ENCODE measurements at regions not wholly inside any gene's neighbourhood (a gene's known extent, or its start where the extent isn't known, plus 50 kb on each side); places are given as distances from the start of the nearest gene placed in this dataset.

DNA sequence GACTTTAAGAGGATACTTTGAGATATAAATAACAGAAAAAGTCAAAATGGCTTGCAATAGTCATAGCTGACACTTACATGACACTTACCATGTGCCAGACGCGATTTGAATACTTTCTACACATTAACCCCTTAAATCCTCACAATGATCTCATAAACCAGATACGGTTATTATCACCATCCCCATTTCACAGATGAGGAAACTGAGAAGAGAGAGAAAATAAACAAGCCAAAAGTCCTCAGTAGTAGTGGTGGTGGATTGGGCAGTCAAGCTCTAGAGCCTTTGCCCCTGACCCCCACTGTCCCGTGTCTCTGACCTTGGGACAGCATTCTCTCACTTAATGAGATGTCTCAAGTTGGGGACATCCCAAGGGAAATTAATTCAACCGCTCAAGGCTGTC lies 105.2 kb upstream of the TAF1B start:
- H3K27me3 Mint-ChIP-seq (ENCODE audit: unreplicated experiment): peaks cover 2% of the 10 kb centered on the region
- no peak overlapping the region for H3K27ac Mint-ChIP-seq (ENCODE audit: unreplicated experiment)
- no peak overlapping the region for H3K4me3 Mint-ChIP-seq (ENCODE audit: unreplicated experiment)
- peaks cover 9% of the 10 kb centered on the region for H3K36me3 Mint-ChIP-seq (ENCODE audit: unreplicated experiment)
- DNase-seq: no peak
- peaks cover 3% of the 10 kb centered on the region for H3K9me3 Mint-ChIP-seq (ENCODE audit: unreplicated experiment)
- TF ChIP-seq, protein P1, sequence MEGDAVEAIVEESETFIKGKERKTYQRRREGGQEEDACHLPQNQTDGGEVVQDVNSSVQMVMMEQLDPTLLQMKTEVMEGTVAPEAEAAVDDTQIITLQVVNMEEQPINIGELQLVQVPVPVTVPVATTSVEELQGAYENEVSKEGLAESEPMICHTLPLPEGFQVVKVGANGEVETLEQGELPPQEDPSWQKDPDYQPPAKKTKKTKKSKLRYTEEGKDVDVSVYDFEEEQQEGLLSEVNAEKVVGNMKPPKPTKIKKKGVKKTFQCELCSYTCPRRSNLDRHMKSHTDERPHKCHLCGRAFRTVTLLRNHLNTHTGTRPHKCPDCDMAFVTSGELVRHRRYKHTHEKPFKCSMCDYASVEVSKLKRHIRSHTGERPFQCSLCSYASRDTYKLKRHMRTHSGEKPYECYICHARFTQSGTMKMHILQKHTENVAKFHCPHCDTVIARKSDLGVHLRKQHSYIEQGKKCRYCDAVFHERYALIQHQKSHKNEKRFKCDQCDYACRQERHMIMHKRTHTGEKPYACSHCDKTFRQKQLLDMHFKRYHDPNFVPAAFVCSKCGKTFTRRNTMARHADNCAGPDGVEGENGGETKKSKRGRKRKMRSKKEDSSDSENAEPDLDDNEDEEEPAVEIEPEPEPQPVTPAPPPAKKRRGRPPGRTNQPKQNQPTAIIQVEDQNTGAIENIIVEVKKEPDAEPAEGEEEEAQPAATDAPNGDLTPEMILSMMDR (IDR thresholded peaks at IDR 0.05; ENCODE audit: partially characterized antibody, unreplicated experiment): no peak
- H3K4me1 Mint-ChIP-seq (ENCODE audit: low read depth, unreplicated experiment): no peaks in the 10 kb centered on the region

DNA sequence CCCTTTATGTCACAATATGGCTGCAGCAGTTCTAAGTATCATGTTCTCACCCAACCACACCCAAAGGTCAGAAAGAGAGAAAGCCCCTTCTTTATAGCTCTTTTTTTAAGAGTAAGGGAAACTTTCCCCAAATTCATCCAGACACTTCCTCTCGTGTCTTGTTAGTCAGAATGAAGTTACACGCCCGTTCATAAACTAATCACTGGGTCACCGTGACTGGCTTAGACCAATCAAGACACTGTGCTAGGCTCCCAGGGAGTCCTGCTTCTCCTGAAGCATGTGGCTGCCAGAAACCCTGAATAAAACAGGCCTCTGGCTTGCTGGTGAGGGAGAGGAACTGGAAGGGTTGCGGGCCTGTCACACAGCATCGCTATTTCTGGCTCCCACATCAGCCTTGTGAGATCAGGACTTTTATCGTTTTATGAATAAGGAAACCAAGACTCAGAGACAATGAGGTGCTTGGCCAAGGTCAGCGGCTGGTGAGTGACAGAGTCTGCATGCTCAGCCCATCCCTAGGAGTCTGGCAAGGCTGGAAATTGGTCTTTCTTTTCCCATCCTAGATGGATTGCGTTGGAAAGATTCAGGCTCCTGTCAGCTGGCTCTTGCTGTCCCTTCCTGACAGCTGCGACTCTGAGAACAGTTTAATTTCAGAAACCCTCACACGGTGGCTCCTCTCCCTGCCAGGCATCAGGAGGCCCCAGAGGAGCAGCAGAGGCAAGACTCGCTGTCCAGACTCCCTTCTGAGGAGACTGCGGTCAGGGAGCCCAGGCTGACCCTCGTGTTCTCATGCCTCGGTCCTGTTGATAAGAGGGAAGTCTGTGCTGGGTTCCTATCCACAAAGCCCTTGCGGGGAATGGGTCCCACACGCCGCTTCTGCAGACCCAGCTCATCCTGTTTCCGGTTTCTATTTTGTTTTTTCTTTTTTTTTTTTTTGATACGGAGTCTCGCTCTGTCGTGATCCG lies 104.5 kb upstream of the TAF1B start:
- Mint-ChIP-seq H3K27ac (ENCODE audit: unreplicated experiment) (no peak overlapping the region), H3K27me3 (ENCODE audit: unreplicated experiment) (peaks cover 2% of the 10 kb centered on the region), H3K9me3 (ENCODE audit: unreplicated experiment) (peaks cover 3% of the 10 kb centered on the region), H3K36me3 (ENCODE audit: unreplicated experiment) (peaks cover 9% of the 10 kb centered on the region), H3K4me1 (ENCODE audit: low read depth, unreplicated experiment) (no peaks in the 10 kb centered on the region), H3K4me3 (ENCODE audit: unreplicated experiment) (no peak overlapping the region)
- DNase-seq: no peak
- TF ChIP-seq, protein P1 (IDR thresholded peaks at IDR 0.05; ENCODE audit: partially characterized antibody, unreplicated experiment): no peak

DNA sequence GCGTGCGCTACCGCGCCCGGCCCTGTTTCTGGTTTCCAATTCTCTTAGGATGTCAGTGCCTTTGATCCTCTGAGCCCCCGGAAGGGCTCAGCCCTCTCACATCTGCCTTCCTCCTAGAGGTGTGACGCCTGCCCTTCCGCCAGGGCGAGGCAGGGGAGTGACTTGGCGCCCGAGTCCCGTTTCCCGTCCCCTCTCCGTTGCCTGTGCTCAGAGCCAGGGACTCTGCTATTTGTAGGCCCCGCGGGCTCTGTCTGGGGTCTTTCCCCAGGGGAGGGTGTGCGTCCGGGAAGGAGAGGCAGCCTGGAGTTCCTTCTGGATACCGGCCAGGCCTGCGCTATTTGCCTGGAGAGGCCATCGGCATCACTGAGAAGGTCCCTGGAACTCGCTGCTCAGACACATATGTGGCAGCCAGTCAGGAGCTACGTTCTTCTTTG lies 103.7 kb upstream of the TAF1B start:
- H3K36me3 Mint-ChIP-seq (ENCODE audit: unreplicated experiment): peaks cover 9% of the 10 kb centered on the region
- no peak overlapping the region for H3K27ac Mint-ChIP-seq (ENCODE audit: unreplicated experiment)
- no peaks in the 10 kb centered on the region for H3K4me1 Mint-ChIP-seq (ENCODE audit: low read depth, unreplicated experiment)
- H3K27me3 Mint-ChIP-seq (ENCODE audit: unreplicated experiment): peaks cover 2% of the 10 kb centered on the region
- DNase-seq: no peak
- TF ChIP-seq, protein P1 (IDR thresholded peaks at IDR 0.05; ENCODE audit: partially characterized antibody, unreplicated experiment): no peak
- no peak overlapping the region for H3K4me3 Mint-ChIP-seq (ENCODE audit: unreplicated experiment)
- no peaks in the 10 kb centered on the region for H3K9me3 Mint-ChIP-seq (ENCODE audit: unreplicated experiment)

DNA sequence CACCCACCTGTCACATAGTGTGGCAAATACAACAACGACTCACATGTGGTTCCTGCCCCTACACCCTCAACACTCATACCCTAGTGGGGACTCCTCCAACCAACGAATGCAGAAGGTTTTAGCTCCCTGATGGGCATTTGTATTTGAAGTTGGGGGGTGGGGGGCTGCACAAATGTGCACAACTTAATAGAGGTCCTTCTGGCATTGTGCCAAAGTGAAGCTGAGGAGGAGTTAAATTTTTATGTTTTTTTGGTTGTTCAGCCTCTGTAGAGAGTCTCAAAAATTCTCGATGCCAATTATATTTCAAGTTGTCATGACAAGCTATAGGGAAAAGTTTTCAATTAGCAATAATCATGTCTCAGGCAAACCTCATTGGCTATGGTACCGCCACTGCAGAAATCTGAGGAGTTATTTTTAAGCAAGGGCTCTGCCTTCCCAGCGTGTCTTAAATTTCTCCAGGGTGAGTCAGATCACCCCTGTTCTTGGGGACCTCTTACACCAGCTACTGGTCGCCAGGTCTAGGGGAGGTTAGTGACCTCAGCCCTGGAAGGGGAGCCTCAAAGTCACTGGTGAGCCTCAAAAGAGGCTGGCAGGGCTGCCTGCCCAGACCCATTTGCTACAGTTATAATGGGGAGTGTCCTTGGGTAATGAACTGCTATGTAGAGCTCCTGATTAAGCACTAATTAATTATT lies 102.7 kb upstream of the TAF1B start:
- Mint-ChIP-seq H3K4me1 (ENCODE audit: low read depth, unreplicated experiment) (no peaks in the 10 kb centered on the region), H3K9me3 (ENCODE audit: unreplicated experiment) (no peaks in the 10 kb centered on the region), H3K4me3 (ENCODE audit: unreplicated experiment) (no peak overlapping the region), H3K36me3 (ENCODE audit: unreplicated experiment) (peaks cover 9% of the 10 kb centered on the region), H3K27ac (ENCODE audit: unreplicated experiment) (no peak overlapping the region), H3K27me3 (ENCODE audit: unreplicated experiment) (peaks cover 2% of the 10 kb centered on the region)
- TF ChIP-seq, protein P1 (IDR thresholded peaks at IDR 0.05; ENCODE audit: partially characterized antibody, unreplicated experiment): no peak
- DNase-seq: no peak

All from glutamatergic neuron (in vitro differentiated cells).